WI38 (cell line): ENCODE measurements at regions not wholly inside any gene's neighbourhood (a gene's known extent, or its start where the extent isn't known, plus 50 kb on each side); places are given as distances from the start of the nearest gene placed in this dataset.

Source experiments
- H3K4me3 ChIP-seq: 2 replicates; pipeline ENCODE4 v1.5.1; 2011; ENCODE audit warnings: low read depth, mild to moderate bottlenecking, control low read depth, low read length
- TF ChIP-seq, protein P1 (sequence below): IDR thresholded peaks from 2 replicates; pipeline ENCODE4 v1.5.1; 2012; ENCODE audit warnings: low read depth, mild to moderate bottlenecking, control low read depth, low read length

DNA sequence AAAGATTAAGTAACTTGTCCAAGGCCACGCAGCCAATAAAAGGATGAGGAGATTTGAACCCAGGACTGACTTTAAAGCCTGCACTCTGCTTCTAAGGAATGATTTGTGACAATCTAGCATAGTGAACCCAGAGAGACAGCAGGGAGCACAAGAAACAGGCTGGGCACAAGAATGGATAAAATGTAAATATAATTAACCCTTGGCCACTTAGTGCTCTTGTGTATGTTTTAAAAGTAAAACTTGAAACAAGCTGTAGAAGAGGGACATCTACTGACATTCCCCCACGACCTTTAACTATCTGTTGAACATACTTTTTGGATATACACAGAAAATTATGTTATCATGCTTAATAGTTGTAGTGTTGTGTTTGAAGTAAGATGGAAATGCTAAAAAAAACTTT, 141.9 kb upstream of the PMFBP1 start:
- H3K4me3 ChIP-seq, result no peak overlapping the region
- TF ChIP-seq, protein P1, sequence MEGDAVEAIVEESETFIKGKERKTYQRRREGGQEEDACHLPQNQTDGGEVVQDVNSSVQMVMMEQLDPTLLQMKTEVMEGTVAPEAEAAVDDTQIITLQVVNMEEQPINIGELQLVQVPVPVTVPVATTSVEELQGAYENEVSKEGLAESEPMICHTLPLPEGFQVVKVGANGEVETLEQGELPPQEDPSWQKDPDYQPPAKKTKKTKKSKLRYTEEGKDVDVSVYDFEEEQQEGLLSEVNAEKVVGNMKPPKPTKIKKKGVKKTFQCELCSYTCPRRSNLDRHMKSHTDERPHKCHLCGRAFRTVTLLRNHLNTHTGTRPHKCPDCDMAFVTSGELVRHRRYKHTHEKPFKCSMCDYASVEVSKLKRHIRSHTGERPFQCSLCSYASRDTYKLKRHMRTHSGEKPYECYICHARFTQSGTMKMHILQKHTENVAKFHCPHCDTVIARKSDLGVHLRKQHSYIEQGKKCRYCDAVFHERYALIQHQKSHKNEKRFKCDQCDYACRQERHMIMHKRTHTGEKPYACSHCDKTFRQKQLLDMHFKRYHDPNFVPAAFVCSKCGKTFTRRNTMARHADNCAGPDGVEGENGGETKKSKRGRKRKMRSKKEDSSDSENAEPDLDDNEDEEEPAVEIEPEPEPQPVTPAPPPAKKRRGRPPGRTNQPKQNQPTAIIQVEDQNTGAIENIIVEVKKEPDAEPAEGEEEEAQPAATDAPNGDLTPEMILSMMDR, result no peak

DNA sequence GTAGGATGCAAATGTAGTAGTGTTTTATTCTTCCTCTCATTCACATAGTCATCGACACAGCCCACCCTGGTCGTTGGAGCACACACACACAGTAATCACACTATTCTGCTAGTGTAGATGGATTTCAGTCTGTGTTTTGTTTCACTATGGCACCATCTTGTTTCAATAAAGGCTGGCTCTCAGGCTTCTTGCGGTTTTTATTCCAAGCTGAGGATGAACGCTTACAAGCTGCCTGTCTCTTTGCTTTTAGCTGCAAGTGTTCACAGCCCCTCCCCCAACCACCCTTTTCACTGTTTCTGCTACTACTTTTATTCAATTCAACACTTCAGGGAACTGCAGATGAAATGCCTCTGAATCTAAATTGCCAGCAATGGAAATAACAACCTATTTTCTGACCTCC, 140.9 kb upstream of the PMFBP1 start:
- no peak overlapping the region for H3K4me3 ChIP-seq
- TF ChIP-seq, protein P1, result no peak

DNA sequence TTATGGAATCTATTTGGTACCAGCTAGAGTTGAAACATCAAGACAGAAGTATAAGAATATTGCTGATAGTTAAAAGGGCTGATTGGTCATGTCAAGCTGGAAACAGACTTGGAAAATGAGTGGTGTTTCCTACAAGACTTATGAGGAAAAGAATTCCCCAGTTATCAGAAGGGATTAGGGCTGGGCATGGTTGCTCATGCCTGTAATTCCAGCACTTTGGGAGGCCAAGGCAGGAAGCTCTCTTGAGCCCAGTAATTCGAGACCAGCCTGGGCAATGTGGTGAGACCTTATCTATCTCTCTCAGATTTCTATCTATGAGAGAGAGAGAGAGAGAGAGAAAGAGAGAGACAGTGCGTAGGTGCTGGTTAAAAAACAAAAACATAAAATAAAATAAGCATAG, 139.5 kb upstream of the PMFBP1 start:
- no peak overlapping the region for H3K4me3 ChIP-seq
- TF ChIP-seq, protein P1, result no peak

DNA sequence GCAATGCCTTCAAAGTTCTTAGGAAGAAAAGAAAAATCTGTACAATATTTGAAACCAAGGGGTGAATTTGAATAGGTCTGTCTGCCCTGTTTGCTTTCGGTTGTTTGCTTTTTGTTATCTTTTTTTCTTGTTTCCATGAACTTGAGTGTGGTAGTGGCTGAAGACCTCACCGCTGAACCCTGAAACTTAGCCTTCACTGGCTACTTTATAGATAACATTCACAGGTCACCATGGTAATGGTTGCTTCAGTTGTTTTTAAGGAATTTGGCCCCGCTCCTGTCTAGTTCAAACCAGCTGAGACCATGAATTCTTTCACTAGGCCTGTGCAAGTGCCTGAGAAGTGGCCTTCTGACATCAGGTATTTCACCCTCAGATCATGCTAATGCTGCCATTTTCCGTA, 137.0 kb upstream of the PMFBP1 start:
- TF ChIP-seq, protein P1, result no peak
- no peak overlapping the region for H3K4me3 ChIP-seq

DNA sequence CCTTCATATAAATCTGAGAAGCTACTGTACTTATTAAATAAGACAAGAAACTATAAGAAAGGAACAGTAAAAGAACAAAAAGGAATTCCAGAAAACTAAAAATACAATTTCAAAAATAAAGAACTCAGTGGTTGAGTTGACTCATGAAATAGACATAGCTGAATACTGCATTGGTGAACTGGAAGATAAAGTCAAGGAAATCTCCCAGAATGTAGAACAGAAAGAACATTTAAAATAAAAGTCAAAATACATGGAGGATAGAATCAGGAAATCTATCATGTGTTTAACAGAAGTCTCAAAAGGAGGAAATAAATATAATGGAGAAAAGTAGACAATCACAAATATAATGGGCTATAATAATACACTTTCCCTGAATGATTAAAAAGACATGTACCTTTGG, 136.4 kb upstream of the PMFBP1 start:
- H3K4me3 ChIP-seq, result no peak overlapping the region
- TF ChIP-seq, protein P1, result no peak

DNA sequence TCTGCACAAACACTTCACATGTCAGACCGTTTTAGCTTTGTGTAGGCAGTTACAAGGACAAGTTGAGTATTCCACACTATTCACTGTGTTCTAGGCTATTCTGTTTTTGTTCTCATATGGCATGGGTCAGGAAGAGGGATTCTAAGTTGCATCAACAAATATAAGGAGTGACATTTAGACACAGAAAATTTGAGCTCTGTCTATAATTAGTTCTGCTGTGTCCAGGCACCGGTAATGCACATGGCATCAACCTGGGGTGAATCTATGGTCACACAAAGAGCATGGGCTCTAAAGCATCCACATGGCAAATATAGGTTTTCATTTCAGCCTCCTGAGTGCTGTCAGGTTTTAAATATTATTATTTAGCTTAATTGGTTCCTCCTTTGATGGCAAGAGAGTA, 130.4 kb upstream of the PMFBP1 start:
- no peak overlapping the region for H3K4me3 ChIP-seq
- TF ChIP-seq, protein P1, result no peak

DNA sequence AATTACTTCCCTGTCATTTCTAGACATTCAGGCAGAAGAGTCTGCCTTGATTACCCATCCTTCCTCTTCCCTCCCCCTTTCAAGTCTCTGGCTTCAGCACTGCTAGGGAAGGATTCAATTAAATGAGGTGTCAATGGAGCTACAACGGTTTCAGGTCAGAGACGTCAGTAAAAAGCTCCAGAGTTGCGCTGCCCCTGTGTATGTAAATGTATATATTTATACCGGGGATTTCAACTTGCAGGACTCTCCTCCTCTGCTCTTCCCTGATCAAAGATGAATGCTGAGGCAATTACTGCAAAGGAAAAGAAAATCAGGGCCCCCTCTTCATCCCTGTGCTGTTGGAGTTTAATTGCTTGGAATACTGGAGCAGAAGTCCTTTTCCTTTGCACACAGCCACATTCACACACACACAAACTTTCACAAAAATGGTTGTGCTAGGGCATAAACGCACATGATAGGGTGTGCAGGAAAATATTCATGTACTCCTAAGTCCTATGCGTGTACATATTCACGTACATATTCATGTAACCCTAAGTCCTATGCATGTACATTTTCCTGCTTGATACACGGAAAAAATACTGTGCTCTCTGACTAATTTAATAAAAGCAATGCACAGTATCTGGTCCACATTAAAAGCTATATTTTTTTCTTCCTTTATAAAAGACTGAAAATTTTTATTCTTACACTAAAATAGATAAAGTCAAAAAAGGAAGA, 129.7 kb upstream of the PMFBP1 start:
- no peak overlapping the region for H3K4me3 ChIP-seq
- TF ChIP-seq, protein P1, result no peak
